Stimulated activated CD4-positive, alpha-beta T cell treated with anti-CD3 and anti-CD28 coated beads, Interleukin-4, amount 100 ng/mL, for 4 hours (primary cell): ENCODE measurements at regions not wholly inside any gene's neighbourhood (a gene's known extent, or its start where the extent isn't known, plus 50 kb on each side); places are given as distances from the start of the nearest gene placed in this dataset.
A peak's percentile ranks its signal among the peaks of the same experiment; 100 is the strongest.

Experiments
- DNase-seq, 2 experiments: peaks; one replicate each; pipeline ENCODE4 v3.0.0-alpha.2; 2020

DNA sequence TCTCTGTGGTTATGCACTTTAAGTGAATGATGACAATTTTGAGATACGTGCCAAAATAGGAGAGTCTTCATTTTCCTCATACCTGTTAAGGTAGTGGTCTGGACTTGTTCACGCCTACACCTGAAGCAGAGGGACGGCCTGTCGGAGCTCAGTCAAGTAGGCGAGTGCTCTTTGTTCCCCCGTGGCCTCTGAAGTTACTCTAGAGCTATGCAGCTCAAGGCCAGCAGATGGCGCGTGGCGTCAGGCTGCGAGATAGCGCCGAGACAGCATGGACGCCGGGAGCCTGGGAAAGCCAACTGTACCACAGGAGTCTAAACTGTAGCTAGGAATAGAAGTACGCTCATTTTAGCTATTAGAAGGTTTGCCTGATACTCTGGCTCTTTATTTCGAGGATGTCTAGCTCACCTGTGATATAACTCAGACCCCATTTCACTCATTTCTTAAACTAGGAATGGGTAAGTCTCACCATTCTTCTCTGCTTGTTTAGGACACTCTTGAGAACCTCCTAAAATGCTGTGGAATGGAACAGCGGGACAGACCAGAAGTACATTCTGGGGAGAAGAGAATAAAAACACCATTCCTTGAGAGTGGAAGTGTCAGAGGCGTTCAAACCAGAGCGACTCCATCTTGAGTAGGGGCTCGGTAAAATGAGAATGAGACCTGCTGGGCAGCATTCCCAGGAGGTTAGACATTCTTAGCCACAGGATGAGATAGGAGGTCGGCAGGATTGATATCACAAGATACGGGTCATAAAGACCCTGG lies 267.4 kb upstream of the HMGA2 start:
- peak; percentile 46 to 64 for DNase-seq

GRCh38 chr12:65557438-65558181 lies 266.7 kb upstream of the HMGA2 start:
- DNase-seq = no peak

GRCh38 chr12:65560286-65560685 lies 264.0 kb upstream of the HMGA2 start:
- DNase-seq = no peak

- no peak for DNase-seq
Measured at GRCh38 chr12:65561798-65562382, 262.4 kb upstream of the HMGA2 start.

DNA sequence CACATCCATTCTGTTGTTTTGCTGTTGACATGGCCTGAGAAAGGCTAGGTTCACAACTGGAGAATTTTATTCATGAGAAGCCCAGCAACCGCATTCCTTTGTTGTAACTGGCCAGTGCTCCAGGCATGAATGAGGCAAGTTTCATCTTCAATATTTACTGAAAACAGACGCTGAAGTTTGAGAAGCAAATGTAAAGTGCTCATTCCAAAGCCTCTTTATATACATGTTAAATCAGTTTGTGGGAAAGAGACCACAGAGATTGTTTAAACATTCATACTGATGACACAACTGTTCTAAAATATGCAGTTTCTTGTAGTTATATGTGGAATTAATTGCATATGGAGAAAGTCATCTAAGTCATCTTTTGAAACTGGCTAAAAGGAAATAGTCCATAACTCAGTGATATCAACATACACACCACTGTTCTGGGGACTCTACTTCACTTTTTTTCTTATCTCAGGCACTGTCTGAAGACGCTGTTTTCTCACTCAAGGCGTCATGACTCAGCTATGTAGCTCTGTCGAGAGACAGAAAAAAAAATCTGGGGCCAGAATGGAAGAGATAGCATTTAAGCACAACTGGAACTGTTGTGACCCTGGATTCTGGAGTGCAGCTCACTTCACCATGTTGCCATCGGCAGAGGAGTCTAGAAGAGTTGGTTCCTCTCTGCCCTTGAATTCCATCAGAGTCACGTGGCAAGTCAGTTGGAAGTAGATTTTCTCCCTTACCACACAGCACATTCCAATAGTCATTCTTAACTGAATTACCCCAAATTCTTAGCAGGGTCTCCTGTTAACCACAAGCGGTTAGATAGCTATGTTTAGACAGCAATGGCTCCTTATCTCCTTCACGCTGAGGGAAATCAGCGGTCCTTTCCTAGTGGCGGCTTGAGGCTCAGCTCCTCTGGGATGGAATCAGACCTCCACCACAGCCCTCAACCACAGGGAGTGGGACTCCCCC lies 258.4 kb upstream of the HMGA2 start:
- no peak for DNase-seq

GRCh38 chr12:65566751-65567150 lies 257.5 kb upstream of the HMGA2 start:
- DNase-seq = no peak

DNA sequence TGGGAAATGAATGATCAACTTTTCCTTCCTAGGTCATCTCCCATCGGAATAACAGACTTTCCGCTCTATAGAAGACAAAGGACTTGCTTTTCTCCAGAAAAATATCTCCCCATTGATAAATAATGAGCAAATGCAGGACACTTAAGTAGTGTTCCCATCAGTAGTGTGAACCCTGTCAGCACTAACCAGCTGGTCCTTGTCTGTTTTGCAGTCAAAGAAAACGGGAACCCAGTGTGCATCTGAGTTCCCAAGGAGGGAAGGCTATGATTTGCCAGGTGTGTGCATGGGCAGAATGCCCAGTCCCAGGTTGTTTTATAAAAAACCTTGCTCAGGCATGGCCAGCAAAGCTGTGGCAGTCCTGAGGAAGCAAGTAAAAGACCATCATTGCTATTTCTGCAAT lies 256.5 kb upstream of the HMGA2 start:
- no peak for DNase-seq

DNA sequence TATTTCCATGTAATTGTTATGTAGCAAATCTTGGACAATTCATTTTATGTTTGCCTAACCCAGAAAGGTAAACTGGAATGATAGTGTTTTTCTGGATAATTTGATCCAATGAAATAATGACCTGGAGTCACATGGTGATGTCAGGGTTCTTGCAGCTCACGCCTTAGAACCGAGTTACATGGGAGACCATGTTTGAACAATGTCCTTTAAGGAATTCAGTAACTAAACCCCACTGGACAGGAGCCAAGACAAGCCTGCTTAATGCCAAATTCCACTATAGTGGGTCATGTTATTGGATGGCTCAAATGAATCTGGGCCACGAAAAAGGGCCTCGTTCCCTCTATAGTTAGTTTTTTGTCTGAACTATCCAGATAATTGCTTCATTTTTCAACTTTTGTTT lies 255.8 kb upstream of the HMGA2 start:
- no peak for DNase-seq

DNA sequence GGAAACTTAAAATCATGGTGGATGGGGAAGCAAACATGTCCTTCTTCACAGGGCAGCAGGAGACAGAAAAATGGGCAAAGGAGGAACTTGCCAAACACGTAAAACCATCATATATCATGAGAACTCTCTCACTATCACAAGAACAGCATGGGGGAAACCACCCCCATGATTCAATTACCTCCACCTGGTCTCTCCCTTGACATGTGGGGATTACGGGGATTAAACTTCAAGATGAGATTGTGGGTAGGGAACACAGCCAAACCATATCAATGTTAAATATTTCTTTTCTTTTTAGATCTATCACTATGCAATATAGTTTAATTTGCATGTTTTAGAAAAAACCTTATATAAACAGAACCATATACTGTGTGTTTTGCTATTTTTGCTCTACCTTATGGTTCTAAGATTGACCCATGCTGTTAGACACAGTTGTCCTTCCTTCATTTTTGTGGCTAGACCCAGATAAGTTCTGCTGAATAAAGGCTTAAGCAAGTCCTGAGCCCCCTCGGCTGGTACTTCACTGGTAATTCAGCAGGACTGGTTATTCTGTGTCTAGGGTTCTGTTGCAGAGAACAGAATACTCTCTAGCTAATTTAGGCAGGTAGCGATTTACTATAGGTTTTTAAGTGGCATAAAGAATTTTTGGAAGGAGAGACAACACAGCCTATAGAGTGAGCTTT lies 253.7 kb upstream of the HMGA2 start:
- DNase-seq = no peak

DNA sequence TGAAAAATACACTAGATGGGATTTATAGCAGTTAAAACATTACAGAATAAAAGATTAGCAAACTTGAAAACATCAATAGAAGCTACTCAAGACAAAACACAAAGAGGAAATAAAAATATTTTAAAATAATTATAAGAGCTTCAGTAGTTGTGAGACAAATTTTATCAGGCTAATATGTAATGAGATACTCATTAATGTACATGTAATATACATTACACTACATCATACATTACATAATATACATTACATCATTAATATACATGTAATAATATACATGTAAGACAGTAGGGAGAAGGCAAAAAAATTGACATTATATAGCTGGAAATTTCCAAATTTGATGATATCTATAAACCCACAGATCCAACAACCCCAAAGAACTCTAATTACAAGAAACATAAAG lies 249.4 kb upstream of the HMGA2 start:
- DNase-seq = no peak

DNA sequence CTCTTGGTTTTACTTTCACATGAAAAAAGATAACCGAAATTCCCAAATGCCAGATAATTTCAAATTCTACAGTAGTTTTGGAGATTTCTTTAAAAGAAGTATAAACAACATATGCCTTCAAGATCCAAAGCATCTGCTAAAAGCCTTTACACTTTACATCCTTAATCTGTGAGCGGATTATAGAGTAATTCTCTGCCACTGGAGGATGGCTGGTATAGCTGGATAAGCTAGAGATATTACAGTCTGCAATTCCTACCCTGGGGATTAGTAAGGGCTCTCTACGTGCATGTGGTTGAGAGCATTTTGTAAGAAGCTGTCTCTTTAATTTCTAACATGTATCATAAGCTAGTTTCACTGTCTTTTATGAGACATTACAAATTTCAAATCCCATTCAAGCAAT lies 240.3 kb upstream of the HMGA2 start:
- no peak for DNase-seq

- DNase-seq = no peak
Measured at GRCh38 chr12:65585648-65586602, 238.4 kb upstream of the HMGA2 start.

GRCh38 chr12:65586796-65587195 lies 237.5 kb upstream of the HMGA2 start:
- no peak for DNase-seq

DNA sequence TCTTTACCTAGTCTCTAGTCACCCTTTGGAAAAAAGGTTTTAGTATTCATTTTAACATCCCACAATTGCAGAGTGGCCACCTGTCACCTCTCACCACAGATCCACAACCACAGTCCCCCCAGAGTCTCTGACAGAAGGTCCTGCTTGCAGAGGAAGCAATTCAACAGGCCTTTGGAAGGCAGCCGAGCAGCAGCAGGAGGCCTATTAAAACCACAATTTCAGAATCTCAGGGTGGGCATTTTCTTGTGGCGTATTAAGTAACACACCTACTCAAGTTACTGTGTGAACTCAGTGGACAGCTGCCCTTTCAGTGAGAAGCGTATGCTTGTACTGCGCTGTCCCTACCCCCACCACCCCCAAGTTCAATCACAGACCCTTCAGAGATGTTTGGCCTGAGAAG lies 234.0 kb upstream of the HMGA2 start:
- DNase-seq = no peak

DNA sequence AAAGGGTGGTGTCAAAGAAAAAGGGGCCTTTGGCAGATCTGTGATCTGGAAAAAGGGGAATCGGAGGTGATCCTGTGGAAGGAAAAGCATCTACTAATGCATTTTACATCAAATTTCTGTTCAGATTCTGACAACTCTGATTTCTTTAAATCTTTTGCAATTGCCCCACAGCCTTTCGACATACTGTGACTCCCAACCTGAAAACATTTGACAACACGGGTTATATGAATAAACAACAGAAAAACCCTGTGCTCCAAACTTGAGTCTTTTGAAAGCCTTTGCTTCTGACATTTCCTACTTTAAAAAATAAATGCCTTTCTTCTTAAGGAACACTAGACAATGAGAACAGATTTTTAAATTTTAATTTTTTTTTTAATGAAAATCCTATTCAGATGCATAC lies 231.9 kb upstream of the HMGA2 start:
- DNase-seq = no peak

GRCh38 chr12:65593239-65593701 lies 231.0 kb upstream of the HMGA2 start:
- no peak for DNase-seq

- no peak for DNase-seq
Measured at GRCh38 chr12:65594409-65594808, 229.9 kb upstream of the HMGA2 start.

- no peak for DNase-seq
Measured at GRCh38 chr12:65595016-65595560, 229.2 kb upstream of the HMGA2 start.

- DNase-seq = no peak
Measured at GRCh38 chr12:65596514-65597091, 227.7 kb upstream of the HMGA2 start.

DNA sequence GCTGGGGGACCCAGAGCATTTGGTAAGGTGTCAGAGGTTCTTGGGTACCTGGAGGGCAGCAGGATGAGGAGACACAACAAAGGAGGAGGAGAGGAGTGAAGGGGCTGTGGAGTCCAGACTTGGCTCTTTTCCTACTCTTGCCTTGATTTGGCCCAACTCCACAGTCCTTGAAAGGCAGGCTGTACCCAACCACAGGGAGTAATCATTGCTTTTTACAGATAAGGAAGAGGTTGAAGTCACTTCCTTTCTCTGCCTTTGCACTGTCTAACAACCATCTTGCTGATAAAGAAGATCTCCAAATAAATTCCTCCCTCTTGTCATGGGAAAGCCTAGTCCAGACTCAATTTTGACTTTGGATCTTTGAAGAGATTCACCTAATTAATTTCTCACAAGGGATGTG lies 226.8 kb upstream of the HMGA2 start:
- DNase-seq = no peak
